SU-DHL-6 (cell line): ENCODE measurements at regions not wholly inside any gene's neighbourhood (a gene's known extent, or its start where the extent isn't known, plus 50 kb on each side); places are given as distances from the start of the nearest gene placed in this dataset.

ENCODE experiments used
- CTCF ChIP-seq: fragments of 200-600 bp; sonication (generic); IDR thresholded peaks from one replicate; pipeline ENCODE4 v1.5.1; 2017; ENCODE audit warnings: antibody characterized with exemption, mild to moderate bottlenecking, low read length, moderate library complexity; ENCODE audit not compliant: insufficient read depth, poor library complexity, severe bottlenecking
- EZH2phosphoT487 ChIP-seq: fragments of 200-600 bp; sonication (generic), shearing (Covaris generic); conservative IDR thresholded peaks from 2 replicates; pipeline ENCODE4 v1.6.1; 2018; ENCODE audit warnings: mild to moderate bottlenecking, antibody characterized with exemption, low read length, moderate library complexity, mixed read lengths

GRCh38 chr9:24382566-24382965, 163.1 kb downstream of the IZUMO3 start:
- no peak for TF ChIP-seq CTCF
- TF ChIP-seq EZH2phosphoT487, result no peak
